Activated CD8-positive, alpha-beta memory T cell treated with anti-CD3 and anti-CD28 coated beads for 24 hours (primary cell): ENCODE measurements at regions not wholly inside any gene's neighbourhood (a gene's known extent, or its start where the extent isn't known, plus 50 kb on each side); places are given as distances from the start of the nearest gene placed in this dataset.
"Not testable (repeated sequence)": the region's sequence is repeated elsewhere in the genome, so short reads cannot be mapped to it uniquely, and the experiment has no call there.

ENCODE experiments used
- DNase-seq: peaks from one replicate; pipeline ENCODE4 v3.0.0-alpha.2; 2020

GRCh38 chr4:14336656-14337055 is 665.6 kb upstream of the CPEB2 start:
- DNase-seq = no peak

GRCh38 chr4:14337892-14338584 is 664.2 kb upstream of the CPEB2 start:
- DNase-seq = no peak

GRCh38 chr4:14338585-14339265 is 663.6 kb upstream of the CPEB2 start:
- no peak for DNase-seq

- no peak for DNase-seq
Measured at GRCh38 chr4:14339715-14340114, 662.6 kb upstream of the CPEB2 start.

- DNase-seq = no peak
Measured at GRCh38 chr4:14340321-14340720, 662.0 kb upstream of the CPEB2 start.

- DNase-seq = no peak
Measured at GRCh38 chr4:14343961-14344360, 658.3 kb upstream of the CPEB2 start.

GRCh38 chr4:14345356-14345775 is 656.9 kb upstream of the CPEB2 start:
- DNase-seq = no peak

GRCh38 chr4:14347526-14347925 is 654.8 kb upstream of the CPEB2 start:
- DNase-seq = no peak

- no peak for DNase-seq
Measured at GRCh38 chr4:14348506-14348905, 653.8 kb upstream of the CPEB2 start.

- not testable (repeated sequence) for DNase-seq
Measured at GRCh38 chr4:14358544-14359160, 643.6 kb upstream of the CPEB2 start.

GRCh38 chr4:14359991-14360390 is 642.3 kb upstream of the CPEB2 start:
- no peak for DNase-seq

GRCh38 chr4:14361084-14361483 is 641.2 kb upstream of the CPEB2 start:
- no peak for DNase-seq

GRCh38 chr4:14362385-14362784 is 639.9 kb upstream of the CPEB2 start:
- DNase-seq = no peak

GRCh38 chr4:14364953-14365536 is 637.2 kb upstream of the CPEB2 start:
- DNase-seq = no peak

- no peak for DNase-seq
Measured at GRCh38 chr4:14368391-14368790, 633.9 kb upstream of the CPEB2 start.

- DNase-seq = no peak
Measured at GRCh38 chr4:14371131-14371530, 631.1 kb upstream of the CPEB2 start.

GRCh38 chr4:14375816-14376215 is 626.5 kb upstream of the CPEB2 start:
- DNase-seq = no peak

- no peak for DNase-seq
Measured at GRCh38 chr4:14379183-14379582, 623.1 kb upstream of the CPEB2 start.

GRCh38 chr4:14383652-14384051 is 618.6 kb upstream of the CPEB2 start:
- no peak for DNase-seq

- DNase-seq = no peak
Measured at GRCh38 chr4:14384824-14385223, 617.5 kb upstream of the CPEB2 start.

GRCh38 chr4:14386196-14386595 is 616.1 kb upstream of the CPEB2 start:
- DNase-seq = no peak

- DNase-seq = no peak
Measured at GRCh38 chr4:14387647-14388046, 614.6 kb upstream of the CPEB2 start.

- DNase-seq = no peak
Measured at GRCh38 chr4:14392378-14392777, 609.9 kb upstream of the CPEB2 start.

- DNase-seq = no peak
Measured at GRCh38 chr4:14396183-14396582, 606.1 kb upstream of the CPEB2 start.
